HepG2 (cell line): ENCODE measurements at regions not wholly inside any gene's neighbourhood (a gene's known extent, or its start where the extent isn't known, plus 50 kb on each side); places are given as distances from the start of the nearest gene placed in this dataset.
A peak's percentile ranks its signal among the peaks of the same experiment; 100 is the strongest.

Source experiments
- AGO2 ChIP-seq: fragments of 200-400 bp; formaldehyde crosslinking; optimal IDR thresholded peaks from 2 replicates; pipeline ENCODE3; 2017; ENCODE audit warnings: mild to moderate bottlenecking, low read depth, low read length, moderate library complexity
- AHDC1 ChIP-seq: sonication (generic); formaldehyde crosslinking; IDR thresholded peaks from 2 replicates; pipeline ENCODE4 v1.5.1; 2020; ENCODE audit warnings: mild to moderate bottlenecking, missing genetic modification reagents, borderline replicate concordance
- BORCS8-MEF2B ChIP-seq: sonication (generic); formaldehyde crosslinking; IDR thresholded peaks from 2 replicates; pipeline ENCODE4 v1.8.0; 2022; ENCODE audit warnings: mild to moderate bottlenecking, missing genetic modification reagents
- CBFB ChIP-seq: sonication (generic); formaldehyde crosslinking; IDR thresholded peaks from 2 replicates; pipeline ENCODE4 v1.4.0; 2020; ENCODE audit warnings: missing genetic modification reagents
- CENPT ChIP-seq: sonication (generic); formaldehyde crosslinking; IDR thresholded peaks from 2 replicates; pipeline ENCODE4 v1.8.0; 2022; ENCODE audit warnings: low read depth, mild to moderate bottlenecking, moderate library complexity, missing genetic modification reagents
- CHCHD3 ChIP-seq: sonication (generic); formaldehyde crosslinking; IDR thresholded peaks from 2 replicates; pipeline ENCODE4 v1.8.0; 2022; ENCODE audit warnings: mild to moderate bottlenecking, missing genetic modification reagents, moderate library complexity
- CREM ChIP-seq, 2 experiments: sonication (generic) in 1 of 2; formaldehyde crosslinking in 1 of 2; IDR thresholded peaks; 2 replicates each; pipeline versions ENCODE4 v1.4.0 to v1.6.1; 2016 to 2020; ENCODE audit warnings: antibody characterized with exemption in 1 of 2, mild to moderate bottlenecking in 1 of 2, missing genetic modification reagents in 1 of 2
- DBP ChIP-seq: sonication (generic); formaldehyde crosslinking; IDR thresholded peaks from 2 replicates; pipeline ENCODE4 v1.4.0; 2020; ENCODE audit warnings: missing genetic modification reagents; ENCODE audit errors: not compliant biosample characterization
- FOXM1 ChIP-seq: sonication (generic); formaldehyde crosslinking; IDR thresholded peaks from 2 replicates; pipeline ENCODE4 v1.5.0; 2020; ENCODE audit warnings: missing genetic modification reagents
- HDAC1 ChIP-seq: sonication (generic); formaldehyde crosslinking; IDR thresholded peaks from 2 replicates; pipeline ENCODE4 v1.5.1; 2020; ENCODE audit warnings: mild to moderate bottlenecking, missing genetic modification reagents
- KMT2A ChIP-seq: sonication (generic); formaldehyde crosslinking; IDR thresholded peaks from 2 replicates; pipeline ENCODE4 v1.4.0; 2020; ENCODE audit warnings: missing genetic modification reagents
- NKX3-1 ChIP-seq: sonication (generic); formaldehyde crosslinking; IDR thresholded peaks from 2 replicates; pipeline ENCODE4 v1.5.0; 2020; ENCODE audit warnings: missing genetic modification reagents
- SPEN ChIP-seq: sonication (generic); formaldehyde crosslinking; IDR thresholded peaks from 2 replicates; pipeline ENCODE4 v1.5.1; 2020; ENCODE audit warnings: low read depth, mild to moderate bottlenecking, missing genetic modification reagents
- TRIM22 ChIP-seq: fragments of 450-650 bp; IDR thresholded peaks from 2 replicates; pipeline ENCODE4 v1.6.1; 2017
- ZNF414 ChIP-seq: sonication (generic); formaldehyde crosslinking; IDR thresholded peaks from 2 replicates; pipeline ENCODE4 v1.5.0; 2020; ENCODE audit warnings: missing genetic modification reagents
- ZSCAN22 ChIP-seq: sonication (generic); formaldehyde crosslinking; IDR thresholded peaks from 2 replicates; pipeline ENCODE4 v1.4.0; 2020; ENCODE audit warnings: mild to moderate bottlenecking, missing genetic modification reagents
- TF ChIP-seq, protein P1 (sequence below): sonication (generic); formaldehyde crosslinking; IDR thresholded peaks from 2 replicates; pipeline ENCODE4 v1.4.0; 2020; ENCODE audit warnings: missing genetic modification reagents
- TF ChIP-seq, protein P2 (sequence below): sonication (generic); IDR thresholded peaks from 2 replicates; pipeline ENCODE4 v1.6.1; 2016; ENCODE audit warnings: low read depth, borderline replicate concordance

DNA sequence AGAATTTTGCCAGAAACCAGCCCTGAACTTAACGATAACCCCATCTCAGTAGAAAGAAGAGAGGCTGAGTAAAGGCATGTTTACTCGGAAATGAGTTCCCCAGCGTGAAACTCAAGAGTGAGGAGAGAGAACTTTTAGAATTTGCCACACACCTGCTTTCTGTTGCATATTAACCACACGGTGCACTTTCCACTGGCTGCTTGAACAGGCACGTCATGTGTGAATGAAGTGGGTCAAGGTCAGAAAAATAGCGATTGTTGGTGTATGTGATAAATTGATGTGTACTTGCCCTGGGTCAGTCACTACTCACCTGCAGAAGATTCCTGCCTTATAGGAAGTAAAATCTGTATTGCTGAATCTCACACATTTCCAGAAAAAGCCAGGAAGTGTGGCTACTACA lies 395.7 kb downstream of the TRIML1 start (continued):
- TF ChIP-seq, protein P1, sequence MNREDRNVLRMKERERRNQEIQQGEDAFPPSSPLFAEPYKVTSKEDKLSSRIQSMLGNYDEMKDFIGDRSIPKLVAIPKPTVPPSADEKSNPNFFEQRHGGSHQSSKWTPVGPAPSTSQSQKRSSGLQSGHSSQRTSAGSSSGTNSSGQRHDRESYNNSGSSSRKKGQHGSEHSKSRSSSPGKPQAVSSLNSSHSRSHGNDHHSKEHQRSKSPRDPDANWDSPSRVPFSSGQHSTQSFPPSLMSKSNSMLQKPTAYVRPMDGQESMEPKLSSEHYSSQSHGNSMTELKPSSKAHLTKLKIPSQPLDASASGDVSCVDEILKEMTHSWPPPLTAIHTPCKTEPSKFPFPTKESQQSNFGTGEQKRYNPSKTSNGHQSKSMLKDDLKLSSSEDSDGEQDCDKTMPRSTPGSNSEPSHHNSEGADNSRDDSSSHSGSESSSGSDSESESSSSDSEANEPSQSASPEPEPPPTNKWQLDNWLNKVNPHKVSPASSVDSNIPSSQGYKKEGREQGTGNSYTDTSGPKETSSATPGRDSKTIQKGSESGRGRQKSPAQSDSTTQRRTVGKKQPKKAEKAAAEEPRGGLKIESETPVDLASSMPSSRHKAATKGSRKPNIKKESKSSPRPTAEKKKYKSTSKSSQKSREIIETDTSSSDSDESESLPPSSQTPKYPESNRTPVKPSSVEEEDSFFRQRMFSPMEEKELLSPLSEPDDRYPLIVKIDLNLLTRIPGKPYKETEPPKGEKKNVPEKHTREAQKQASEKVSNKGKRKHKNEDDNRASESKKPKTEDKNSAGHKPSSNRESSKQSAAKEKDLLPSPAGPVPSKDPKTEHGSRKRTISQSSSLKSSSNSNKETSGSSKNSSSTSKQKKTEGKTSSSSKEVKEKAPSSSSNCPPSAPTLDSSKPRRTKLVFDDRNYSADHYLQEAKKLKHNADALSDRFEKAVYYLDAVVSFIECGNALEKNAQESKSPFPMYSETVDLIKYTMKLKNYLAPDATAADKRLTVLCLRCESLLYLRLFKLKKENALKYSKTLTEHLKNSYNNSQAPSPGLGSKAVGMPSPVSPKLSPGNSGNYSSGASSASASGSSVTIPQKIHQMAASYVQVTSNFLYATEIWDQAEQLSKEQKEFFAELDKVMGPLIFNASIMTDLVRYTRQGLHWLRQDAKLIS (CRISPR knock-in tag) = no peak
- no peak for TF ChIP-seq TRIM22
- TF ChIP-seq, protein P2, sequence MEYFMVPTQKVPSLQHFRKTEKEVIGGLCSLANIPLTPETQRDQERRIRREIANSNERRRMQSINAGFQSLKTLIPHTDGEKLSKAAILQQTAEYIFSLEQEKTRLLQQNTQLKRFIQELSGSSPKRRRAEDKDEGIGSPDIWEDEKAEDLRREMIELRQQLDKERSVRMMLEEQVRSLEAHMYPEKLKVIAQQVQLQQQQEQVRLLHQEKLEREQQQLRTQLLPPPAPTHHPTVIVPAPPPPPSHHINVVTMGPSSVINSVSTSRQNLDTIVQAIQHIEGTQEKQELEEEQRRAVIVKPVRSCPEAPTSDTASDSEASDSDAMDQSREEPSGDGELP = 0 out of 2 replicates have a peak, but pooled peaks have one; percentile 26
- no peak for TF ChIP-seq FOXM1 (CRISPR knock-in tag)
- TF ChIP-seq CBFB (CRISPR knock-in tag) = no peak
- no peak for TF ChIP-seq CHCHD3 (CRISPR knock-in tag)
- peak; percentile 77; the same call in 1 of the 2 replicates for TF ChIP-seq AHDC1 (CRISPR knock-in tag)
- TF ChIP-seq DBP (CRISPR knock-in tag) = no peak
- no peak for TF ChIP-seq CENPT (CRISPR knock-in tag)
- TF ChIP-seq ZNF414 (CRISPR knock-in tag) = no peak
- TF ChIP-seq SPEN (CRISPR knock-in tag) = no peak
- TF ChIP-seq NKX3-1 (CRISPR knock-in tag) = no peak
- no peak for TF ChIP-seq ZSCAN22 (CRISPR knock-in tag)
- TF ChIP-seq BORCS8-MEF2B (CRISPR knock-in tag) = no peak
- peak; percentile 62 for TF ChIP-seq HDAC1 (CRISPR knock-in tag)
- no peak for TF ChIP-seq CREM (IDR thresholded peaks at IDR 0.05)
- no peak for TF ChIP-seq CREM (CRISPR knock-in tag; IDR thresholded peaks at IDR 0.05)
- TF ChIP-seq KMT2A (CRISPR knock-in tag) = no peak
- no peak for TF ChIP-seq AGO2
